Activated CD8-positive, alpha-beta T cell treated with anti-CD3 and anti-CD28 coated beads for 36 hours (primary cell): ENCODE measurements at regions not wholly inside any gene's neighbourhood (a gene's known extent, or its start where the extent isn't known, plus 50 kb on each side); places are given as distances from the start of the nearest gene placed in this dataset.

ENCODE experiments used
- ATAC-seq: fragments of 200-7000 bp; cut with Tn5 transposase; one replicate; pipeline ENCODE4 v1.10.0; 2021; ENCODE audit warnings: mild to moderate bottlenecking, moderate library complexity
- CTCF ChIA-PET: fragments of 350-600 bp; sonication (Branson Sonifier 250); formaldehyde crosslinking; loops from one replicate; lab custom pipeline; 2021; ENCODE audit warnings: antibody characterized with exemption; lab: Charles Lee
- POLR2A ChIA-PET: fragments of 350-600 bp; sonication (Branson Sonifier 250); formaldehyde crosslinking; loops from one replicate; lab custom pipeline; 2021; ENCODE audit warnings: antibody characterized with exemption; lab: Charles Lee
- DNase-seq: peaks from one replicate; pipeline ENCODE4 v3.0.0-alpha.2; 2020
- H3K27ac Mint-ChIP-seq: one replicate; pipeline ENCODE4 v1.8.0; 2021; ENCODE audit warnings: mild to moderate bottlenecking, mixed read lengths
- H3K27me3 Mint-ChIP-seq: one replicate; pipeline ENCODE4 v1.8.0; 2021; ENCODE audit warnings: mixed read lengths
- H3K36me3 Mint-ChIP-seq: one replicate; pipeline ENCODE4 v1.8.0; 2021; ENCODE audit warnings: low read depth, mixed read lengths
- H3K4me1 Mint-ChIP-seq: one replicate; pipeline ENCODE4 v1.8.0; 2021; ENCODE audit warnings: low read depth, mixed read lengths
- H3K4me3 Mint-ChIP-seq: one replicate; pipeline ENCODE4 v1.8.0; 2021; ENCODE audit warnings: mild to moderate bottlenecking, moderate library complexity, mixed read lengths
- H3K9me3 Mint-ChIP-seq: one replicate; pipeline ENCODE4 v1.8.0; 2021; ENCODE audit warnings: mixed read lengths
- intact Hi-C: fragments of 100-400 bp; cut with micrococcal nuclease; formaldehyde crosslinking; loops from one replicate; pipeline ENCODE4 v1.10.0; 2022
- TF ChIP-seq, protein P1 (sequence below): fragments of 200-600 bp; IDR thresholded peaks from one replicate; pipeline ENCODE4 v1.8.0; 2022; ENCODE audit warnings: antibody characterized with exemption, mild to moderate bottlenecking

DNA sequence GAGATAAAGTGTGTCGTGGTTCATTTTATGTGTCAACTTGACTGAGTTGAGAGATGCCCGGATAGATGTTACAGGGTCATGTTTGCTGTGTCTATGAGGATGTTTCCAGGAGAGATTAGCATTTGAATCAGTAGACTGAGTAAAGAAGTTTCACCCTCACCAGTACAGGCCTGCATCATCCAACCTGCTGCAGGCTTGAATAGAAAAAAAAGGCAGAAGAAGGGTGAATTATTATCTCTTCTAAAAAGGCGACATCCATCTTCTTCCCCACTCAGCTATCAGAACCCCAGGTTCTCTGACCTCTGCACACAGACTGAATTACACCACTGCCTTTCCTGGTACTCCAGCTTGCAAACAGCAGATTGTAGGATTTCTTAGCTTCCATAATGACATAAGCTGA is 1293.7 kb upstream of the FLRT2 start:
- intact Hi-C loops = no loop called here
- Mint-ChIP-seq H3K36me3 (no peaks in the 10 kb centered on the region), H3K4me1 (no peaks in the 10 kb centered on the region), H3K9me3 (peaks cover 9% of the 10 kb centered on the region), H3K27me3 (no peaks in the 10 kb centered on the region), H3K4me3 (no peak overlapping the region), H3K27ac (no peak overlapping the region)
- TF ChIP-seq, protein P1, sequence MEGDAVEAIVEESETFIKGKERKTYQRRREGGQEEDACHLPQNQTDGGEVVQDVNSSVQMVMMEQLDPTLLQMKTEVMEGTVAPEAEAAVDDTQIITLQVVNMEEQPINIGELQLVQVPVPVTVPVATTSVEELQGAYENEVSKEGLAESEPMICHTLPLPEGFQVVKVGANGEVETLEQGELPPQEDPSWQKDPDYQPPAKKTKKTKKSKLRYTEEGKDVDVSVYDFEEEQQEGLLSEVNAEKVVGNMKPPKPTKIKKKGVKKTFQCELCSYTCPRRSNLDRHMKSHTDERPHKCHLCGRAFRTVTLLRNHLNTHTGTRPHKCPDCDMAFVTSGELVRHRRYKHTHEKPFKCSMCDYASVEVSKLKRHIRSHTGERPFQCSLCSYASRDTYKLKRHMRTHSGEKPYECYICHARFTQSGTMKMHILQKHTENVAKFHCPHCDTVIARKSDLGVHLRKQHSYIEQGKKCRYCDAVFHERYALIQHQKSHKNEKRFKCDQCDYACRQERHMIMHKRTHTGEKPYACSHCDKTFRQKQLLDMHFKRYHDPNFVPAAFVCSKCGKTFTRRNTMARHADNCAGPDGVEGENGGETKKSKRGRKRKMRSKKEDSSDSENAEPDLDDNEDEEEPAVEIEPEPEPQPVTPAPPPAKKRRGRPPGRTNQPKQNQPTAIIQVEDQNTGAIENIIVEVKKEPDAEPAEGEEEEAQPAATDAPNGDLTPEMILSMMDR = no peak
- ChIA-PET POLR2A (no interaction called here), CTCF (no interaction called here)
- DNase-seq = no peak
- ATAC-seq = no peak

DNA sequence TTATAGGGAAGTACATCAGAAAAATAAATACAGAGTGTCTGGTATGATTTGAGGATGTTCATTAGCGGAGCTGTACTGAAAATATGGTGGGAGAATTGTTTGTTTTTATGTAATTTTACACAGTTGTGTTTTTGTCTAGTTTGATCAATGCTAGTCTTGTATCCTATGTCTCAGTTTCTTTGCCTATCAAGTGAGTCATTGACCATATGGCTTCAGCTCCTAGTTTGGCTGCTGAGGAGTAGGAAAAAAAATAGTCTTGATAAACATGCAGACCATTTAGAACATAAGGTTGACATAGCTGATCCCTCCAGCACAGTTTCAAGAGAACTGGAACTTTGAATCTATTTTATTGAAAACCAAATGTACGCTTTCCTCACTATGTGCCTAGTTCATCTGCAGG is 1292.1 kb upstream of the FLRT2 start:
- H3K4me1 Mint-ChIP-seq = no peaks in the 10 kb centered on the region
- no peaks in the 10 kb centered on the region for H3K27me3 Mint-ChIP-seq
- H3K36me3 Mint-ChIP-seq = no peaks in the 10 kb centered on the region
- H3K27ac Mint-ChIP-seq = no peak overlapping the region
- ChIA-PET CTCF (no interaction called here), POLR2A (no interaction called here)
- intact Hi-C loops = no loop called here
- peaks cover 17% of the 10 kb centered on the region for H3K9me3 Mint-ChIP-seq
- DNase-seq (no peak), ATAC-seq (no peak)
- no peak overlapping the region for H3K4me3 Mint-ChIP-seq
- TF ChIP-seq, protein P1 = no peak

DNA sequence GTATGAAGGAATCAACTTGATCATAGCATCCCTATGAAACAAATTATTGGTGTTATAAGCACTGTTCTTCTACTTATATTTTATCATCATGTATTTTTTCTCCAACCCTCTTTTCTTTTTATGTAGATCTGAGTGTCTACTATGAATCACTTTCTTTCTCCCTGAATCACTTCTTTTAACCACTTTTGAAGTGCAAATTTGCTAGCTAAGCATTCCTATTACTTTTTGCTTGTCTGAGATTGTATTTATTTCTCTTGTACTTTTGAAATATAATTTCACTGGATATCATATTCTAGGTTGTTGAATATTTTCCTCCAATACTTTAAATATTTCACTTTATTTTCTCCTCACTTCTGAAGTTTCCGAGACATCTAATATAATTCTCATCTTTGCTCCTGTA is 1282.3 kb upstream of the FLRT2 start:
- no peak overlapping the region for H3K27ac Mint-ChIP-seq
- TF ChIP-seq, protein P1 = no peak
- DNase-seq (no peak), ATAC-seq (no peak)
- peaks cover 7% of the 10 kb centered on the region for H3K9me3 Mint-ChIP-seq
- intact Hi-C loops = no loop called here
- H3K4me3 Mint-ChIP-seq = no peak overlapping the region
- ChIA-PET POLR2A (no interaction called here), CTCF (no interaction called here)
- H3K27me3 Mint-ChIP-seq = no peaks in the 10 kb centered on the region
- no peaks in the 10 kb centered on the region for H3K36me3 Mint-ChIP-seq
- H3K4me1 Mint-ChIP-seq = no peaks in the 10 kb centered on the region

DNA sequence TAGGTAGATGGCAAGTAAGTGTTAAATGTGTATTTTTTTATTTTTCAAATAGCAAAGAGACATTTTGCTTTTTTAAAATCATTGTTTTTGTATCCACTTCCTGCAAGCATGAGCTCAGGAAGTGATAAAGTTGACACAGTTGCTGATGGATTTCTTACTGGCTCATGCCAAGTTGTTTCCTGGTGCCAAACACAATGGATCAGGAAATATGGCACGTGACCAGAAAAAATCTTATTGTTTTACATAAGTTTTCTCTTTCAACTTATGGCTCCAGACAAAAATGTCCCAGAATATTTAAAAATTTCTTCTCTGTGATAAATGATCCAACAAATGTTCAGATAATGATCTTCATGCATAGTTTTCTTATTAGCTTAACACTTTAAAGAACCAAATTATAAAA is 1279.1 kb upstream of the FLRT2 start:
- ChIA-PET CTCF (no interaction called here), POLR2A (no interaction called here)
- no peak overlapping the region for H3K4me3 Mint-ChIP-seq
- DNase-seq (no peak), ATAC-seq (no peak)
- no peaks in the 10 kb centered on the region for H3K4me1 Mint-ChIP-seq
- H3K27ac Mint-ChIP-seq = no peak overlapping the region
- H3K27me3 Mint-ChIP-seq = no peaks in the 10 kb centered on the region
- intact Hi-C loops = no loop called here
- peaks cover 4% of the 10 kb centered on the region for H3K9me3 Mint-ChIP-seq
- TF ChIP-seq, protein P1 = no peak
- no peaks in the 10 kb centered on the region for H3K36me3 Mint-ChIP-seq

DNA sequence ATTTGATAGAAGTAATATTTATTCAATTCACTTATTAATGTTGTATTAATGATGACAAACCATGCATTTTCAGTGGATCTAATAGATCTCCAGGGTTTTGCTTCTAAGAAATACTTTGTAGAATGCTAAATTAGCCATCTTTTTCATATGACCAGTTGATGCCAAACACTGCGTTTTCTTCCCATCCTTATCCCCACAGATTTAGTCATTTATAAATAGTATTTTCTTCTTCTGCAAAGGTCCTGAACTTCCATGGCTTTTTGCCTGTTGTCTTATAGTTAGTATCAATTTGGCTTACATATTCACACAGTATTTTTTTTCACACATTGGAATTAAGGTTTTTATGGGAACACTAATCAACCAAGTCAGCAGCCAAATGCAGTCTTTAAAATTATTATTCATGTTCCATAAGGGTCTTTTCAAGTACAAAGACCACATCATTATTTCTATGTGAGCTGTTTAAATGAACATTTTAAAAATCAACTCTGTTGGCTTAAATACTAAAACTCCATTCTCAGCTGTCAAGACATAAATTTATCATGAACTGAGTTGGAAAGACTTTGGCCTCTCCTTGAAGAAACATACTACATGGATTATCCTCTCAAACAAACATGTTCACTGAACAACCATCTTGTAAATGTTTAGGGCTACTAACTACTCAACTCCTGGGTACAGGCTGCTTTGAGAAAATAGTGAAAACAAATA is 1278.4 kb upstream of the FLRT2 start:
- DNase-seq = no peak
- intact Hi-C loops = no loop called here
- Mint-ChIP-seq H3K27ac (no peak overlapping the region), H3K27me3 (no peaks in the 10 kb centered on the region), H3K4me3 (no peak overlapping the region), H3K9me3 (peaks cover 4% of the 10 kb centered on the region), H3K36me3 (no peaks in the 10 kb centered on the region), H3K4me1 (no peaks in the 10 kb centered on the region)
- ATAC-seq = no peak
- CTCF ChIA-PET = no interaction called here
- TF ChIP-seq, protein P1 = no peak
- POLR2A ChIA-PET = interaction anchor here (0.6 kb wide), 1 partner anchor 52 kb away, joined by 4 read pairs; no protein-coding TSS in a partner anchor
